ENCODE measurements at regions not wholly inside any gene's neighbourhood (a gene's known extent, or its start where the extent isn't known, plus 50 kb on each side); places are given as distances from the start of the nearest gene placed in this dataset.

DNA sequence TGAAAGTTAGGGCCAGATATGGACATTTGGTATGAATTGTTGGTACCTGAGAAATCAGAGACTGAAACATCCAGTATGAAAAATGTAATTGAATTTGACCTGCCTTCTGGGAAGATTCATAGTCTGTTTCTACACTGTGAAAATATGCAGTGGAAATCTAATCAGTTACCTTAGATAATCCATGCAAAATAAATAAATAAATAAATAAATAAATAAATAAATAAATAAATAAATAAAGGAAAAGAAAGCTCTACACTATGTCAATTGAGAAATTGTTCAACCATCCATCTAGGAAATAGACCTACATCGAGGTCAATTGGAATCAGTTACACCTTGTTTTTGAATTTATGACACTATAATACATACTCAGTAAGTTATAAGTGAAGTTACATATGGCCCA lies 252.3 kb downstream of the VGLL3 start:
- no peak overlapping the region for H3K4me3 ChIP-seq (ENCODE audit: low read length)
- TF ChIP-seq CTCF (IDR thresholded peaks at IDR 0.05; ENCODE audit: insufficient read depth, low read depth, low read length, missing control alignments): no peak
- no peak for DNase-seq (ENCODE audit: low read depth)

DNA sequence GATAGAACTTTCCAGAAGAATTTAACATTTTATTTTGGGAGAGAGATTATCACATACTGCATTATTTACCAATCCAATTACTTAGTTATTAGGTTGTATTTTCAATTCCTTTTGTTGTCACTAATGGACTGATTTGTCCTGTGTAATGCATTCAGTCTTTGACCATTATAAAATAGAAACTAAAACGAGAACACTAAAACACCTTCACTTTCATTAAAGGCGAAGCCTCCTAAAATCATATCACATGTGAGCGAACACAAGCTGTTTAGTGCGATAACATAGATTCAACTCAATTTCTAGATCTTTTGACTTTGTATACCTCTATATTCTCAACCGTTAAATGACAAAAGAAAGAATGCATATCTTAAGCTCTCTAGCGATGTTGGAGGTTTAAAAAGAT lies 253.4 kb downstream of the VGLL3 start:
- DNase-seq (ENCODE audit: low read depth): no peak
- no peak overlapping the region for H3K4me3 ChIP-seq (ENCODE audit: low read length)
- no peak for TF ChIP-seq CTCF (IDR thresholded peaks at IDR 0.05; ENCODE audit: insufficient read depth, low read depth, low read length, missing control alignments)

DNA sequence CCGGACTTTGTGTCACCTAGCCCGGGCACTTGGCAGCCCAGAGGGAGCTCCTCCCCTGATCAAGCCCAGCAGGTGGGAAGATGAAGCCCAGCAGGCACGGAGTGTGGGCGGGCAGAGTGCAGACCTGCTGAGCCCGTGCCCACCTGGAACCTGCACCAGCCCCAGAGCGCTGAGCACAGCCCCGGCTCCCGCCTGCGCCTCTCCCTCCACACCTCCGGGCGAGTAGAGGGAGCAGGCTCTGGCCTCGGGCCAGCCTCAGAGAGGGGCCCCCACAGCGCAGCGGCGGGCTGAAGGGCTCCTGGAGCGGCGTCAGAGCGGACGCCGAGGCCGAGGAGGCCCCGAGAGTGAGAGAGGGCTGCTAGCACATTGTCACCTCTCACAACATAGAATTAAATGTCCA lies 257.7 kb downstream of the VGLL3 start:
- no peak overlapping the region for H3K4me3 ChIP-seq (ENCODE audit: low read length)
- DNase-seq (ENCODE audit: low read depth): no peak
- TF ChIP-seq CTCF (IDR thresholded peaks at IDR 0.05; ENCODE audit: insufficient read depth, low read depth, low read length, missing control alignments): no peak

- no peak for DNase-seq (ENCODE audit: low read depth)
- TF ChIP-seq CTCF (IDR thresholded peaks at IDR 0.05; ENCODE audit: insufficient read depth, low read depth, low read length, missing control alignments): no peak
- H3K4me3 ChIP-seq (ENCODE audit: low read length): no peak overlapping the region
Observed at GRCh38 chr3:86731501-86731901, 259.4 kb downstream of the VGLL3 start.

- no peak for DNase-seq (ENCODE audit: low read depth)
- no peak for TF ChIP-seq CTCF (IDR thresholded peaks at IDR 0.05; ENCODE audit: insufficient read depth, low read depth, low read length, missing control alignments)
- no peak overlapping the region for H3K4me3 ChIP-seq (ENCODE audit: low read length)
Observed at GRCh38 chr3:86723433-86723832, 267.5 kb downstream of the VGLL3 start.

DNA sequence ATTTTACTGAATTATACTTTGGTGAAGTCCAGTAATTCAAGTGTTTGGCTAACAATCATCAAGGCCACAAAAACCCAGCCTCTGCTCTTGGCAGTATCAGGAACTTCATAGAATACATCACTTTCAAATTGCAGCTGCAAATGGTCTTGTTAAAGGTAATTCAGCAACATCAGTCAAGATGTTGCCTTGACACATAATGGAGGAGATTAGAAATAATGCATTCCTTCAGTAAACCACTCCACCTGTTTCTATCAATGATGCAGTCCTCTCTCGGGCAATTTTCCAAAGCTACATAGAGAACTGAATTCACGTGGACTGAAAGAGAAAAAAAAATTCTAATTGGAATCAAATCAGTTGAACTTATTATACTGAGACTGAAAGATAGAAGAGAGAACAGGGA lies 279.3 kb downstream of the VGLL3 start:
- no peak for DNase-seq (ENCODE audit: low read depth)
- no peak for TF ChIP-seq CTCF (IDR thresholded peaks at IDR 0.05; ENCODE audit: insufficient read depth, low read depth, low read length, missing control alignments)
- H3K4me3 ChIP-seq (ENCODE audit: low read length): no peak overlapping the region

GRCh38 chr3:86708893-86709292 lies 282.1 kb downstream of the VGLL3 start:
- no peak overlapping the region for H3K4me3 ChIP-seq (ENCODE audit: low read length)
- peak; percentile 7 for DNase-seq (ENCODE audit: low read depth)
- no peak for TF ChIP-seq CTCF (IDR thresholded peaks at IDR 0.05; ENCODE audit: insufficient read depth, low read depth, low read length, missing control alignments)
